ENCODE measurements at regions not wholly inside any gene's neighbourhood (a gene's known extent, or its start where the extent isn't known, plus 50 kb on each side); places are given as distances from the start of the nearest gene placed in this dataset.

DNA sequence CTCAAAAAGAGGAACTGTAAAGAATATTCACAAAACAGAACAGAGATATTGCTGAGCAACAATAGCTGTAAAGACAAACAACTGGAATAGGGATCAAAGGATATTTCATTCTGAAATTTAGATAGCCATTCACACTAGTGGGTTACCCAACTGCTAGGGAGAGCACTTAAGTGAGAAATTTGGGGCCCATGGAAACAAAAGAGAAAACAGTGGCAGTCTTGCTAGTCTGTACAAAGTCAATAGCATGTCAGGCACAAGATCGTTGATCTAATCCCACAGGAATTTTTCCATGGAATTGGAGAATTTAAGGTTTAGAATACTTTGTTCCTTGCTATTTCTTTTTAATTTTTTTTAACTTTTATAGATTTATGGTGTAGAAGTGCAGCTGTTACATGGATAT is 467.0 kb downstream of the PCDH18 start:
- no peak overlapping the region for H3K27ac ChIP-seq (ENCODE audit: low read depth in 2 of 2, low read length in 2 of 2)
- H3K9me3 ChIP-seq (ENCODE audit: control insufficient read depth in 2 of 2, low read length in 2 of 2): no peaks in the 10 kb centered on the region
- H3K9ac ChIP-seq (ENCODE audit: low read depth in 1 of 2, low read length in 2 of 2): no peak overlapping the region
- H3K4me1 ChIP-seq (ENCODE audit: control insufficient read depth in 2 of 2, insufficient read depth in 2 of 2, low read length in 2 of 2): no peaks in the 10 kb centered on the region
- H3K4me3 ChIP-seq (ENCODE audit: low read length in 2 of 2): no peak overlapping the region
- no peaks in the 10 kb centered on the region for H3K36me3 ChIP-seq (ENCODE audit: control insufficient read depth in 2 of 2, insufficient read depth in 2 of 2, low read length in 2 of 2)
- H3K27me3 ChIP-seq (ENCODE audit: control insufficient read depth in 2 of 2, insufficient read depth in 2 of 2, low read length in 2 of 2): no peaks in the 10 kb centered on the region

DNA sequence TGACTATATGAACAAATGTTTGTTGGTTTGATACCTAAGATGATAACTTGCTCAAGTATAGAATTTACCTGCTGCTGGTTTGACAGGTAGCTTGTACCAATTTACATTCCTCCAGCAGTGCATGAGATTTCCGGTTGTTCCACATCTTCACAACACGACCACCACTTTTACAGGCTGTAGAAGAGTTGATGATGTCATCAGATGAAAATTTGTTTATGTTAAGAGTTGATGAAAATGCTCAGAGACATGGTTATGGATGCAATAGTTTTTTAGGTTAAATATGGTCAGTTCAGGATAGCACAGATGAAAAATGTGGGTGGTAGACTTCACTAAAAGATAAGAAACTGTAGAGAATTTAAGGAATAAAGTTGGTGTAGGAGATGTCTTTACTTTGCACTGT is 468.3 kb downstream of the PCDH18 start:
- H3K4me1 ChIP-seq (ENCODE audit: control insufficient read depth in 2 of 2, insufficient read depth in 2 of 2, low read length in 2 of 2): no peaks in the 10 kb centered on the region
- H3K27ac ChIP-seq (ENCODE audit: low read depth in 2 of 2, low read length in 2 of 2): no peak overlapping the region
- H3K36me3 ChIP-seq (ENCODE audit: control insufficient read depth in 2 of 2, insufficient read depth in 2 of 2, low read length in 2 of 2): no peaks in the 10 kb centered on the region
- no peak overlapping the region for H3K9ac ChIP-seq (ENCODE audit: low read depth in 1 of 2, low read length in 2 of 2)
- H3K27me3 ChIP-seq (ENCODE audit: control insufficient read depth in 2 of 2, insufficient read depth in 2 of 2, low read length in 2 of 2): no peaks in the 10 kb centered on the region
- no peaks in the 10 kb centered on the region for H3K9me3 ChIP-seq (ENCODE audit: control insufficient read depth in 2 of 2, low read length in 2 of 2)
- no peak overlapping the region for H3K4me3 ChIP-seq (ENCODE audit: low read length in 2 of 2)

DNA sequence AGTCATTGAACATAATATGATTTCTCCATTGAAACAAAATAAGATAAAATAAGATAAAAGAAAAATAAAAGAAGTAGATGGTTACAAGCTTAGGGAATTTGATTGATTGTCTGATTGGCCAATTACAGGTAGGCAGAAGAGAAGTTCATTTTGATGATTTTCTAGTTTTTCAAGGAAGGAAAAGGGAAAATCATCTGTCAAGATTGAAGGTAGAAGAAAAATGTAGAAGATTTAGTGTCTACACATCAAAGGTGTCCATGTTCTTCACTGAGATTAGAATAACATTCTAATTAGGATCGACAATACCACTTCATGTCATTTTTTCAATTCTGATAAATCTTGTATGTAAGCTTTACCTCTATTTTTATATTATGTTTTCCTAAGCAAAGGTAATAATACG is 489.1 kb downstream of the PCDH18 start:
- Histone ChIP-seq H3K9me3 (ENCODE audit: control insufficient read depth in 2 of 2, low read length in 2 of 2) (no peaks in the 10 kb centered on the region), H3K4me3 (ENCODE audit: low read length in 2 of 2) (no peak overlapping the region), H3K4me1 (ENCODE audit: control insufficient read depth in 2 of 2, insufficient read depth in 2 of 2, low read length in 2 of 2) (no peaks in the 10 kb centered on the region), H3K36me3 (ENCODE audit: control insufficient read depth in 2 of 2, insufficient read depth in 2 of 2, low read length in 2 of 2) (no peaks in the 10 kb centered on the region), H3K27ac (ENCODE audit: low read depth in 2 of 2, low read length in 2 of 2) (no peak overlapping the region), H3K27me3 (ENCODE audit: control insufficient read depth in 2 of 2, insufficient read depth in 2 of 2, low read length in 2 of 2) (no peaks in the 10 kb centered on the region), H3K9ac (ENCODE audit: low read depth in 1 of 2, low read length in 2 of 2) (no peak overlapping the region)

DNA sequence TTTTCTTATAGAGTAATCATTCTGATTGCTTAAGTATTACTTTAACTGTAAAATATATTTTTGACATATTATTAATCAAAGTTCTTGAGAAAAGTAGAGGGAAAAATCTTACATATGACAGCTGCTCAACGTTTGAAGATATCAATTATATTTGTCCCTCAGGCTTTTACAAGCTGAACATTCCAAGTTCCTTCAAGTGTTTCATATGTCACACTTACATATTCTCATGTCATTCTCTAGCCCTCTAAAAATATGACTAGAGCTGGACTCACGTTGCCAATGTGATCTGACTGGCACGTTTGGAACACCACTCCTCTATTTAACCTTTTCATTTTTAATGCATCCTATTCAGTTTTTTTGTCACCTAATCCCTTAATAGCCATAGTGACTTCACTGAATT is 492.9 kb downstream of the PCDH18 start:
- H3K4me1 ChIP-seq (ENCODE audit: control insufficient read depth in 2 of 2, insufficient read depth in 2 of 2, low read length in 2 of 2): no peaks in the 10 kb centered on the region
- no peaks in the 10 kb centered on the region for H3K9me3 ChIP-seq (ENCODE audit: control insufficient read depth in 2 of 2, low read length in 2 of 2)
- no peak overlapping the region for H3K9ac ChIP-seq (ENCODE audit: low read depth in 1 of 2, low read length in 2 of 2)
- no peak overlapping the region for H3K4me3 ChIP-seq (ENCODE audit: low read length in 2 of 2)
- no peaks in the 10 kb centered on the region for H3K27me3 ChIP-seq (ENCODE audit: control insufficient read depth in 2 of 2, insufficient read depth in 2 of 2, low read length in 2 of 2)
- H3K36me3 ChIP-seq (ENCODE audit: control insufficient read depth in 2 of 2, insufficient read depth in 2 of 2, low read length in 2 of 2): no peaks in the 10 kb centered on the region
- H3K27ac ChIP-seq (ENCODE audit: low read depth in 2 of 2, low read length in 2 of 2): no peak overlapping the region

DNA sequence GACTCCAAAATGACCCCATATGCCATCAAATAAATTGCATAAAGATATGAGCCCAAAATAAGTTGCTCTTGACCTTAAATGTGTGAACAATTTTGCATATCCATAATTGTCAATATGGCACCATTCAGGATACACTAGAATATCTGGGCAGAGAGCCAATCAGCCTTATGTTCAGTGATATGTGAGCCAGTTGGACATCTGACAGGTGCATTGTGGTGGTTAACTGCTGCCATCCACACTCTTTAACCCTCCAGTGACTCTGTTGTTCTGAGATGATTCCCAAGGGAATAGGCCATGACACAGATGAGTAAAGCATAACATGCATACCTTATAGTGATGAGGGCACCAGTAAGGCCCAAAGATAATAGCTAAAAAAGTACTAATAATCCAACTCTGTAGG is 500.1 kb downstream of the PCDH18 start:
- H3K36me3 ChIP-seq (ENCODE audit: control insufficient read depth in 2 of 2, insufficient read depth in 2 of 2, low read length in 2 of 2): no peaks in the 10 kb centered on the region
- no peaks in the 10 kb centered on the region for H3K27me3 ChIP-seq (ENCODE audit: control insufficient read depth in 2 of 2, insufficient read depth in 2 of 2, low read length in 2 of 2)
- H3K9ac ChIP-seq (ENCODE audit: low read depth in 1 of 2, low read length in 2 of 2): no peak overlapping the region
- H3K4me1 ChIP-seq (ENCODE audit: control insufficient read depth in 2 of 2, insufficient read depth in 2 of 2, low read length in 2 of 2): no peaks in the 10 kb centered on the region
- H3K9me3 ChIP-seq (ENCODE audit: control insufficient read depth in 2 of 2, low read length in 2 of 2): no peaks in the 10 kb centered on the region
- H3K4me3 ChIP-seq (ENCODE audit: low read length in 2 of 2): no peak overlapping the region
- no peak overlapping the region for H3K27ac ChIP-seq (ENCODE audit: low read depth in 2 of 2, low read length in 2 of 2)

DNA sequence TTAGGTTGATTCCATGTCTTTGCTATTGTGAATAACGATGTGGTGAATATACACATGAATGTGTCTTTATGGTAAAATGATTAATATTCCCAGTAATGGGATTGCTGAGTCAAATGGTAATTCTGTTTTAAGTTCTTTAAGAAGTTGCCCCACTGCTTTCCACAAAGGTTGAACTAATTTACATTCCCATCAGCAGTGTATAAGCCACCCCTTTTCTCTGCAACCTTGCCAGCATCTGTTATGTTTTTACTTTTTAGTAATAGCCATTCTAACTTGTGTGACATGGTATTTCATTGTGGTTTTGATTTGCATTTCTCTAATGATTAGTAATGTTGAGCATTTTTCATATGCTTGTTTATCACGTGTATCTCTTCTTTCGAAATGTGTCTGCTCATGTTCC is 503.3 kb downstream of the PCDH18 start:
- no peak overlapping the region for H3K27ac ChIP-seq (ENCODE audit: low read depth in 2 of 2, low read length in 2 of 2)
- H3K36me3 ChIP-seq (ENCODE audit: control insufficient read depth in 2 of 2, insufficient read depth in 2 of 2, low read length in 2 of 2): no peaks in the 10 kb centered on the region
- H3K9ac ChIP-seq (ENCODE audit: low read depth in 1 of 2, low read length in 2 of 2): no peak overlapping the region
- no peak overlapping the region for H3K4me3 ChIP-seq (ENCODE audit: low read length in 2 of 2)
- no peaks in the 10 kb centered on the region for H3K9me3 ChIP-seq (ENCODE audit: control insufficient read depth in 2 of 2, low read length in 2 of 2)
- no peaks in the 10 kb centered on the region for H3K27me3 ChIP-seq (ENCODE audit: control insufficient read depth in 2 of 2, insufficient read depth in 2 of 2, low read length in 2 of 2)
- no peaks in the 10 kb centered on the region for H3K4me1 ChIP-seq (ENCODE audit: control insufficient read depth in 2 of 2, insufficient read depth in 2 of 2, low read length in 2 of 2)

DNA sequence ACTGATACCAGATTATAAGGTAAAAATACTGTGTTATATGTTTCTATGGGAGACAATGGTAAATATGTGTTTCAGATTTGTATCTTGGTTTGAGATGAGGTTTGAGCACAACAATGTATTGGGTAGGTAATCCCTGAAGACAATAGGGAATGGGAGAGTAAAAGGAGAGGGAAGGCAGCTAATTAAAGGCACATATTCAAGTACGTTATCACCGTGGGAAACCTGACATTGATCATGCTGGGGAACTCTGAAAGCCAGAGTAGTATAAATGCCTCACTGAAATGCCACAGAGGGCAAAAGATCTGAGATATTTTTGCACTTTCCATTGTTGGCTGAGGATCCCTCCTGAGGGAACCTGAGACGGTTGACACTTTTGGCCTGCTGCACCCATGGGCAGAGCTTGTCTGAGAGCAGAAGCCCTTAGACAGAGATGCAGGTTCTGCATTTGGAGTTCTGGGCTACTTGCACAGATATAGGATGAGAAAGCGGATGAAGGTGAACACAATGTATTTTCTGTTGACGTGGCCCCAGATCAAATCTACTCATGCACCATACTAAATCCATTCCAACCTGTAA is 506.7 kb downstream of the PCDH18 start:
- H3K4me1 ChIP-seq (ENCODE audit: control insufficient read depth in 2 of 2, insufficient read depth in 2 of 2, low read length in 2 of 2): no peaks in the 10 kb centered on the region
- no peaks in the 10 kb centered on the region for H3K36me3 ChIP-seq (ENCODE audit: control insufficient read depth in 2 of 2, insufficient read depth in 2 of 2, low read length in 2 of 2)
- H3K9me3 ChIP-seq (ENCODE audit: control insufficient read depth in 2 of 2, low read length in 2 of 2): no peaks in the 10 kb centered on the region
- no peaks in the 10 kb centered on the region for H3K27me3 ChIP-seq (ENCODE audit: control insufficient read depth in 2 of 2, insufficient read depth in 2 of 2, low read length in 2 of 2)
- no peak overlapping the region for H3K4me3 ChIP-seq (ENCODE audit: low read length in 2 of 2)
- no peak overlapping the region for H3K27ac ChIP-seq (ENCODE audit: low read depth in 2 of 2, low read length in 2 of 2)
- H3K9ac ChIP-seq (ENCODE audit: low read depth in 1 of 2, low read length in 2 of 2): no peak overlapping the region

DNA sequence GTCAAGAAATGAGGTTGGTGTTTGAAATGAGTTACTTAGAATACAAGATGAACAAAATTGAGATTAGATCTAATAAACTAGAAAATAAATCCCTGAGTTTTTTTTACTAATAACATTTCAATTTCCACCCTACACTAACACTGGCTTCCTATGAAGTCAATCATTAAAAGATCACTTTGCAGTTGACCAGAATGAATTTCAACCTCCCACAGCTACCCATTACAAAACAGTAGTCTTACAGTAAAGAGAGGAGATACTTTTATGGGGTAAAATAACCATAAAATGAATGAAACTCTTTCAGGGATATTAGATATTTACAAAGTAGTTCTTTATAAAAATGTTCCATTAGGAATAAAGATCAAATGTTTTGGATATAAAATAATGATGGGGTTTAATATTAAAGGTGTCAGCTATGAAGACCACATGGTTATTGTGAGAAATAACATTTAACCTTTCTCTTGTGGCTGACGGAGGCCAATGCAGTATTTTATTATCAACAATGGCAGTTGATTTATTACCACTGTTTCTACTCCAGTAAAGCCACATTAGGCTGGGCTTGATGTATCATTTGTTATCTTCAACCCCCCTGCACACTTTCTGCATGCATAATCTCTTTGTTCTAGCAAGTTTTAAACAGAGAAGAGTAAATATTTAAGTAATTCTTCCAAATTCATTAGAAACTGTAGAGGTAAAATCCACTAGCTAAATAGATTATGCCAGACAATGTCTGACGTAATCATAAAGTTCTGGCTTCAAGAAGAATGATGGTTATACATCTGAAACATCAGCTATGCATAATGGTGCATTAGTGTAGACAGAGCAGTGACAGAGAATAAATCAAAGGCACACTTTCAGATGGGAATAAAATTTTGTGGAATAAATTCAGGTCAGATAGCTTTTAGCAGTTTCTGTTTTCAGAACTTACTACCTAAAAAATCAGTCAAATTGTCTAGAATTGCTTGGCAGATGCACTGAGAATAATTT is 516.6 kb downstream of the PCDH18 start:
- H3K4me1 ChIP-seq (ENCODE audit: control insufficient read depth in 2 of 2, insufficient read depth in 2 of 2, low read length in 2 of 2): no peaks in the 10 kb centered on the region
- H3K9ac ChIP-seq (ENCODE audit: low read depth in 1 of 2, low read length in 2 of 2): no peak overlapping the region

DNA sequence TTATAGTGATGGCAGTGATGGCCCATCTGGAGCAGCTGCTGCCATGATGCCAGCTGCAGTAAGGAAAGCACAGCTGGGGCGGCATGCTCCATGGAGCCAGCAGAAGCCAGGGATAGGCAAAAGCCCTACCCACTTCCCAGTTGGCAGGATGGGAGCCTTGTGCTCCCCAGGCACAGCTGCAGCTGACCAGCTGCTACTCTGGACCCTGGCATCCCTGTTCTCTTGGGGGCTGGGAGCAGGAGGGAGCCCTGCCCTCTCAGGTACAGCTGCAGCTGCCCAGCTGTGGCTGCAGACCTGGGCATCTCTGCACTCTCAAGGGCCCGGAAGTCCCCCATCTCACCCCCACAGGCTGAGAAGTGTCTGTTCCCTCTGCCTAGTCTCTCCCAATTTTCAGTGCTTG is 531.9 kb downstream of the PCDH18 start:
- H3K9ac ChIP-seq (ENCODE audit: low read depth in 1 of 2, low read length in 2 of 2): no peak overlapping the region
- no peak overlapping the region for H3K4me3 ChIP-seq (ENCODE audit: low read length in 2 of 2)
- no peak overlapping the region for H3K27ac ChIP-seq (ENCODE audit: low read depth in 2 of 2, low read length in 2 of 2)
- no peaks in the 10 kb centered on the region for H3K9me3 ChIP-seq (ENCODE audit: control insufficient read depth in 2 of 2, low read length in 2 of 2)
- no peaks in the 10 kb centered on the region for H3K36me3 ChIP-seq (ENCODE audit: control insufficient read depth in 2 of 2, insufficient read depth in 2 of 2, low read length in 2 of 2)
- no peaks in the 10 kb centered on the region for H3K27me3 ChIP-seq (ENCODE audit: control insufficient read depth in 2 of 2, insufficient read depth in 2 of 2, low read length in 2 of 2)
- no peaks in the 10 kb centered on the region for H3K4me1 ChIP-seq (ENCODE audit: control insufficient read depth in 2 of 2, insufficient read depth in 2 of 2, low read length in 2 of 2)

More for the DNA sequence above, 516.6 kb downstream of the PCDH18 start:
- no peaks in the 10 kb centered on the region for H3K9me3 ChIP-seq (ENCODE audit: control insufficient read depth in 2 of 2, low read length in 2 of 2)
- no peaks in the 10 kb centered on the region for H3K36me3 ChIP-seq (ENCODE audit: control insufficient read depth in 2 of 2, insufficient read depth in 2 of 2, low read length in 2 of 2)
- H3K27ac ChIP-seq (ENCODE audit: low read depth in 2 of 2, low read length in 2 of 2): no peak overlapping the region
- H3K27me3 ChIP-seq (ENCODE audit: control insufficient read depth in 2 of 2, insufficient read depth in 2 of 2, low read length in 2 of 2): no peaks in the 10 kb centered on the region
- no peak overlapping the region for H3K4me3 ChIP-seq (ENCODE audit: low read length in 2 of 2)

DNA sequence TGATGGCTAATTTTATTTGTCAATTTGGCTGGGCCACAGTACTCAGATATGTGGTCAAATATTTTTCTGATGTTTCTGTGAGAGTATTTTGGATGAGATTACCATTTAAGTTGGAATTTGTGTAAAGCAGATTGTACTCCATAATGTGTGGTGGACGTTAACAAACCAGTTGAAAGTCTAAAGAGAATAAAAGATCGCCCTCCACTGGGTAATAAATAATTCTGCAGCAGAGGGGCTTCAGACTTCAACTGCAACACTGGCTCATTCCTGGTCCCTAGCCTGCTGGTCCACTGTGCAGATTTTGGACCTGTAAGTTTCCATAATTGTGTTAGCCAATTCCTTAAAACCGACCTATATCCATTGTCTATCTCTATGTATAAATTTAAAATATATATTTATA is 540.3 kb downstream of the PCDH18 start:
- no peak overlapping the region for H3K4me3 ChIP-seq (ENCODE audit: low read length in 2 of 2)
- no peak overlapping the region for H3K9ac ChIP-seq (ENCODE audit: low read depth in 1 of 2, low read length in 2 of 2)
- no peaks in the 10 kb centered on the region for H3K4me1 ChIP-seq (ENCODE audit: control insufficient read depth in 2 of 2, insufficient read depth in 2 of 2, low read length in 2 of 2)
- H3K9me3 ChIP-seq (ENCODE audit: control insufficient read depth in 2 of 2, low read length in 2 of 2): no peaks in the 10 kb centered on the region
- no peaks in the 10 kb centered on the region for H3K27me3 ChIP-seq (ENCODE audit: control insufficient read depth in 2 of 2, insufficient read depth in 2 of 2, low read length in 2 of 2)
- no peaks in the 10 kb centered on the region for H3K36me3 ChIP-seq (ENCODE audit: control insufficient read depth in 2 of 2, insufficient read depth in 2 of 2, low read length in 2 of 2)
- no peak overlapping the region for H3K27ac ChIP-seq (ENCODE audit: low read depth in 2 of 2, low read length in 2 of 2)

All from mucosa of rectum (tissue), 2 donors.